ENCODE measurements at regions not wholly inside any gene's neighbourhood (a gene's known extent, or its start where the extent isn't known, plus 50 kb on each side); places are given as distances from the start of the nearest gene placed in this dataset.
"Not testable (repeated sequence)": the region's sequence is repeated elsewhere in the genome, so short reads cannot be mapped to it uniquely, and the experiment has no call there.

GRCh38 chr15:46938169-46938568 lies 779.1 kb upstream of the SEMA6D start:
- Histone ChIP-seq H3K4me1 (ENCODE audit: control insufficient read depth, insufficient read depth, low read length) (no peaks in the 10 kb centered on the region), H3K27ac (ENCODE audit: low read depth, low read length) (no peak overlapping the region), H3K9me3 (ENCODE audit: control insufficient read depth, insufficient read depth, low read depth, low read length) (no peaks in the 10 kb centered on the region), H3K36me3 (ENCODE audit: control insufficient read depth, insufficient read depth, low read length) (no peaks in the 10 kb centered on the region), H3K4me3 (ENCODE audit: low read depth, low read length) (no peak overlapping the region), H3K27me3 (ENCODE audit: control insufficient read depth, insufficient read depth, low read length) (no peaks in the 10 kb centered on the region), H3K9ac (ENCODE audit: low read length) (no peak overlapping the region)

GRCh38 chr15:46941241-46941640 lies 776.1 kb upstream of the SEMA6D start:
- Histone ChIP-seq H3K9ac (ENCODE audit: low read length) (no peak overlapping the region), H3K9me3 (ENCODE audit: control insufficient read depth, insufficient read depth, low read depth, low read length) (no peaks in the 10 kb centered on the region), H3K27me3 (ENCODE audit: control insufficient read depth, insufficient read depth, low read length) (no peaks in the 10 kb centered on the region), H3K36me3 (ENCODE audit: control insufficient read depth, insufficient read depth, low read length) (no peaks in the 10 kb centered on the region), H3K4me1 (ENCODE audit: control insufficient read depth, insufficient read depth, low read length) (no peaks in the 10 kb centered on the region), H3K27ac (ENCODE audit: low read depth, low read length) (no peak overlapping the region), H3K4me3 (ENCODE audit: low read depth, low read length) (no peak overlapping the region)

- Histone ChIP-seq H3K9ac (ENCODE audit: low read length) (no peak overlapping the region), H3K4me3 (ENCODE audit: low read depth, low read length) (no peak overlapping the region), H3K27me3 (ENCODE audit: control insufficient read depth, insufficient read depth, low read length) (no peaks in the 10 kb centered on the region), H3K9me3 (ENCODE audit: control insufficient read depth, insufficient read depth, low read depth, low read length) (no peaks in the 10 kb centered on the region), H3K4me1 (ENCODE audit: control insufficient read depth, insufficient read depth, low read length) (no peaks in the 10 kb centered on the region), H3K36me3 (ENCODE audit: control insufficient read depth, insufficient read depth, low read length) (no peaks in the 10 kb centered on the region), H3K27ac (ENCODE audit: low read depth, low read length) (no peak overlapping the region)
Measured at GRCh38 chr15:46946953-46947352, 770.4 kb upstream of the SEMA6D start.

- Histone ChIP-seq H3K36me3 (ENCODE audit: control insufficient read depth, insufficient read depth, low read length) (no peaks in the 10 kb centered on the region), H3K4me1 (ENCODE audit: control insufficient read depth, insufficient read depth, low read length) (no peaks in the 10 kb centered on the region), H3K4me3 (ENCODE audit: low read depth, low read length) (no peak overlapping the region), H3K27me3 (ENCODE audit: control insufficient read depth, insufficient read depth, low read length) (no peaks in the 10 kb centered on the region), H3K9ac (ENCODE audit: low read length) (no peak overlapping the region), H3K27ac (ENCODE audit: low read depth, low read length) (no peak overlapping the region), H3K9me3 (ENCODE audit: control insufficient read depth, insufficient read depth, low read depth, low read length) (no peaks in the 10 kb centered on the region)
Measured at GRCh38 chr15:46955576-46955975, 761.7 kb upstream of the SEMA6D start.

- Histone ChIP-seq H3K4me3 (ENCODE audit: low read depth, low read length) (no peak overlapping the region), H3K9me3 (ENCODE audit: control insufficient read depth, insufficient read depth, low read depth, low read length) (no peaks in the 10 kb centered on the region), H3K4me1 (ENCODE audit: control insufficient read depth, insufficient read depth, low read length) (no peaks in the 10 kb centered on the region), H3K27ac (ENCODE audit: low read depth, low read length) (no peak overlapping the region), H3K27me3 (ENCODE audit: control insufficient read depth, insufficient read depth, low read length) (no peaks in the 10 kb centered on the region), H3K9ac (ENCODE audit: low read length) (no peak overlapping the region), H3K36me3 (ENCODE audit: control insufficient read depth, insufficient read depth, low read length) (no peaks in the 10 kb centered on the region)
Measured at GRCh38 chr15:46956456-46956855, 760.8 kb upstream of the SEMA6D start.

GRCh38 chr15:46956881-46957280 lies 760.4 kb upstream of the SEMA6D start:
- Histone ChIP-seq H3K4me1 (ENCODE audit: control insufficient read depth, insufficient read depth, low read length) (no peaks in the 10 kb centered on the region), H3K36me3 (ENCODE audit: control insufficient read depth, insufficient read depth, low read length) (no peaks in the 10 kb centered on the region), H3K27ac (ENCODE audit: low read depth, low read length) (no peak overlapping the region), H3K9ac (ENCODE audit: low read length) (no peak overlapping the region), H3K4me3 (ENCODE audit: low read depth, low read length) (no peak overlapping the region), H3K9me3 (ENCODE audit: control insufficient read depth, insufficient read depth, low read depth, low read length) (no peaks in the 10 kb centered on the region), H3K27me3 (ENCODE audit: control insufficient read depth, insufficient read depth, low read length) (no peaks in the 10 kb centered on the region)

- Histone ChIP-seq H3K9ac (ENCODE audit: low read length) (no peak overlapping the region), H3K4me1 (ENCODE audit: control insufficient read depth, insufficient read depth, low read length) (no peaks in the 10 kb centered on the region), H3K4me3 (ENCODE audit: low read depth, low read length) (no peak overlapping the region), H3K27ac (ENCODE audit: low read depth, low read length) (no peak overlapping the region), H3K36me3 (ENCODE audit: control insufficient read depth, insufficient read depth, low read length) (no peaks in the 10 kb centered on the region), H3K27me3 (ENCODE audit: control insufficient read depth, insufficient read depth, low read length) (no peaks in the 10 kb centered on the region), H3K9me3 (ENCODE audit: control insufficient read depth, insufficient read depth, low read depth, low read length) (peaks cover 14% of the 10 kb centered on the region)
Measured at GRCh38 chr15:46960581-46960980, 756.7 kb upstream of the SEMA6D start.

GRCh38 chr15:46961795-46962194 lies 755.5 kb upstream of the SEMA6D start:
- H3K36me3 ChIP-seq (ENCODE audit: control insufficient read depth, insufficient read depth, low read length) = no peaks in the 10 kb centered on the region

GRCh38 chr15:46988055-46988454 lies 729.2 kb upstream of the SEMA6D start:
- H3K4me3 ChIP-seq (ENCODE audit: low read depth, low read length); H3K4me1 ChIP-seq (ENCODE audit: control insufficient read depth, insufficient read depth, low read length); H3K27ac ChIP-seq (ENCODE audit: low read depth, low read length): not testable (repeated sequence)

More at GRCh38 chr15:46961795-46962194, 755.5 kb upstream of the SEMA6D start:
- no peaks in the 10 kb centered on the region for H3K4me1 ChIP-seq (ENCODE audit: control insufficient read depth, insufficient read depth, low read length)
- no peak overlapping the region for H3K9ac ChIP-seq (ENCODE audit: low read length)
- no peaks in the 10 kb centered on the region for H3K27me3 ChIP-seq (ENCODE audit: control insufficient read depth, insufficient read depth, low read length)
- H3K4me3 ChIP-seq (ENCODE audit: low read depth, low read length) = no peak overlapping the region
- peaks cover 14% of the 10 kb centered on the region for H3K9me3 ChIP-seq (ENCODE audit: control insufficient read depth, insufficient read depth, low read depth, low read length)
- H3K27ac ChIP-seq (ENCODE audit: low read depth, low read length) = peak overlapping the region; percentile 72; the same call in 1 of the 2 replicates

GRCh38 chr15:46996359-46996758 lies 720.9 kb upstream of the SEMA6D start:
- Histone ChIP-seq H3K27ac (ENCODE audit: low read depth, low read length) (no peak overlapping the region), H3K4me3 (ENCODE audit: low read depth, low read length) (no peak overlapping the region), H3K36me3 (ENCODE audit: control insufficient read depth, insufficient read depth, low read length) (no peaks in the 10 kb centered on the region), H3K9me3 (ENCODE audit: control insufficient read depth, insufficient read depth, low read depth, low read length) (0 out of 2 replicates have a peak, but pooled peaks cover 2% of the 10 kb centered on the region), H3K27me3 (ENCODE audit: control insufficient read depth, insufficient read depth, low read length) (no peaks in the 10 kb centered on the region), H3K9ac (ENCODE audit: low read length) (no peak overlapping the region), H3K4me1 (ENCODE audit: control insufficient read depth, insufficient read depth, low read length) (no peaks in the 10 kb centered on the region)

More at GRCh38 chr15:46988055-46988454, 729.2 kb upstream of the SEMA6D start:
- peaks cover 13% of the 10 kb centered on the region for H3K9me3 ChIP-seq (ENCODE audit: control insufficient read depth, insufficient read depth, low read depth, low read length)
- not testable (repeated sequence) for H3K9ac ChIP-seq (ENCODE audit: low read length); H3K27me3 ChIP-seq (ENCODE audit: control insufficient read depth, insufficient read depth, low read length); H3K36me3 ChIP-seq (ENCODE audit: control insufficient read depth, insufficient read depth, low read length)

GRCh38 chr15:46997501-46997900 lies 719.8 kb upstream of the SEMA6D start:
- Histone ChIP-seq H3K9ac (ENCODE audit: low read length) (no peak overlapping the region), H3K36me3 (ENCODE audit: control insufficient read depth, insufficient read depth, low read length) (no peaks in the 10 kb centered on the region), H3K4me1 (ENCODE audit: control insufficient read depth, insufficient read depth, low read length) (no peaks in the 10 kb centered on the region), H3K27me3 (ENCODE audit: control insufficient read depth, insufficient read depth, low read length) (no peaks in the 10 kb centered on the region), H3K4me3 (ENCODE audit: low read depth, low read length) (no peak overlapping the region), H3K27ac (ENCODE audit: low read depth, low read length) (no peak overlapping the region), H3K9me3 (ENCODE audit: control insufficient read depth, insufficient read depth, low read depth, low read length) (0 out of 2 replicates have a peak, but pooled peaks cover 2% of the 10 kb centered on the region)

- no peaks in the 10 kb centered on the region for H3K36me3 ChIP-seq (ENCODE audit: control insufficient read depth, insufficient read depth, low read length)
- no peaks in the 10 kb centered on the region for H3K4me1 ChIP-seq (ENCODE audit: control insufficient read depth, insufficient read depth, low read length)
- no peak overlapping the region for H3K4me3 ChIP-seq (ENCODE audit: low read depth, low read length)
- no peak overlapping the region; the same call in 1 of the 2 replicates for H3K27ac ChIP-seq (ENCODE audit: low read depth, low read length)
- H3K27me3 ChIP-seq (ENCODE audit: control insufficient read depth, insufficient read depth, low read length) = no peaks in the 10 kb centered on the region
- H3K9me3 ChIP-seq (ENCODE audit: control insufficient read depth, insufficient read depth, low read depth, low read length) = peaks cover 7% of the 10 kb centered on the region; the same call in 1 of the 2 replicates
- H3K9ac ChIP-seq (ENCODE audit: low read length) = peak overlapping the region; percentile 19
Measured at GRCh38 chr15:47003568-47003967, 713.7 kb upstream of the SEMA6D start.

All from HUES6 (cell line).